Fibroblast of skin of left biceps (primary cell): ENCODE measurements at regions not wholly inside any gene's neighbourhood (a gene's known extent, or its start where the extent isn't known, plus 50 kb on each side); places are given as distances from the start of the nearest gene placed in this dataset.

ENCODE experiments used
- DNase-seq, 2 experiments: peaks; one replicate each; pipeline ENCODE4 v3.0.0-alpha.2; 2013; ENCODE audit warnings: low read depth in 2 of 2

GRCh38 chr10:78513330-78513729 lies 479.7 kb downstream of the RPS24 start:
- DNase-seq = no peak

GRCh38 chr10:78513986-78514385 lies 480.3 kb downstream of the RPS24 start:
- no peak for DNase-seq

- DNase-seq = no peak
Measured at GRCh38 chr10:78514459-78514858, 480.8 kb downstream of the RPS24 start.

- no peak for DNase-seq
Measured at GRCh38 chr10:78515038-78515872, 481.6 kb downstream of the RPS24 start.

- DNase-seq = no peak
Measured at GRCh38 chr10:78515873-78516153, 482.1 kb downstream of the RPS24 start.

GRCh38 chr10:78516236-78516635 lies 482.6 kb downstream of the RPS24 start:
- DNase-seq = no peak

GRCh38 chr10:78516756-78517155 lies 483.1 kb downstream of the RPS24 start:
- DNase-seq = no peak

GRCh38 chr10:78518224-78518623 lies 484.6 kb downstream of the RPS24 start:
- no peak for DNase-seq

- DNase-seq = peak in 1 of 2 experiments; percentile 12
Measured at GRCh38 chr10:78520737-78521430, 487.2 kb downstream of the RPS24 start.

GRCh38 chr10:78523453-78523852 lies 489.8 kb downstream of the RPS24 start:
- DNase-seq = no peak

GRCh38 chr10:78524342-78524741 lies 490.7 kb downstream of the RPS24 start:
- DNase-seq = no peak

- DNase-seq = no peak
Measured at GRCh38 chr10:78524941-78525340, 491.3 kb downstream of the RPS24 start.

- no peak for DNase-seq
Measured at GRCh38 chr10:78526347-78526746, 492.7 kb downstream of the RPS24 start.

GRCh38 chr10:78527296-78527695 lies 493.6 kb downstream of the RPS24 start:
- DNase-seq = no peak

- no peak for DNase-seq
Measured at GRCh38 chr10:78528749-78529204, 495.1 kb downstream of the RPS24 start.

- no peak for DNase-seq
Measured at GRCh38 chr10:78529262-78529661, 495.6 kb downstream of the RPS24 start.

- no peak for DNase-seq
Measured at GRCh38 chr10:78531088-78531487, 497.4 kb downstream of the RPS24 start.

- no peak for DNase-seq
Measured at GRCh38 chr10:78532480-78533042, 498.9 kb downstream of the RPS24 start.

- no peak for DNase-seq
Measured at GRCh38 chr10:78533098-78533497, 499.4 kb downstream of the RPS24 start.

GRCh38 chr10:78533776-78534175 lies 500.1 kb downstream of the RPS24 start:
- no peak for DNase-seq

GRCh38 chr10:78535716-78536218 lies 502.1 kb downstream of the RPS24 start:
- no peak for DNase-seq

- no peak for DNase-seq
Measured at GRCh38 chr10:78537018-78537417, 503.4 kb downstream of the RPS24 start.

- no peak for DNase-seq
Measured at GRCh38 chr10:78539247-78539766, 505.6 kb downstream of the RPS24 start.
